A673 (cell line): ENCODE measurements at regions not wholly inside any gene's neighbourhood (a gene's known extent, or its start where the extent isn't known, plus 50 kb on each side); places are given as distances from the start of the nearest gene placed in this dataset.

ENCODE experiments used
- EZH2 ChIP-seq: fragments of 200-600 bp; sonication (generic); IDR thresholded peaks from 2 replicates; pipeline ENCODE4 v1.6.1; 2017; ENCODE audit warnings: borderline replicate concordance, low read depth, mild to moderate bottlenecking, mixed read lengths, antibody characterized with exemption, low read length; ENCODE audit not compliant: poor library complexity, severe bottlenecking
- TF ChIP-seq, protein P1 (sequence below): fragments of 300-800, 200-600 bp; sonication (generic); conservative IDR thresholded peaks from 2 replicates; pipeline ENCODE4 v1.5.1; 2017; ENCODE audit warnings: low read depth, mild to moderate bottlenecking, antibody characterized with exemption, low read length, moderate library complexity, mixed read lengths

DNA sequence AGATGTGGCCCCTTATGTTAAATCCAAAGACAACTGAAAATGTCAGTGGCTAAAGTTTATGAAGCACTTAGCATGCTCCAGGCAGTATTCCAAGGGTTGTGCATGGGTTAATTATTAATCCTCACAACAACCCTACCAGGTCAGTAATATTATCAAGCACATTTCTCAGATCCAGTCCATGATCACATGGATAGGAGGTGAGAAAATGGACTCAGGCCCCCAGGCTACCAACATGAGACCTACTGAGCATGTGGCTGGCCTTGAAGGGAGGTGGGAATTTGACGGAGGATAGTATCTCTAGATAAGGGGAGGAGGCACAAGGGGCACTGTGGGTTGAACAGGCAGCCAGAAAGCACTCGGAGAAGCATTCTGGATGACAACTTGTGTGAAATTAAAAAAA, 412.0 kb downstream of the MEIS1 start:
- TF ChIP-seq, protein P1, sequence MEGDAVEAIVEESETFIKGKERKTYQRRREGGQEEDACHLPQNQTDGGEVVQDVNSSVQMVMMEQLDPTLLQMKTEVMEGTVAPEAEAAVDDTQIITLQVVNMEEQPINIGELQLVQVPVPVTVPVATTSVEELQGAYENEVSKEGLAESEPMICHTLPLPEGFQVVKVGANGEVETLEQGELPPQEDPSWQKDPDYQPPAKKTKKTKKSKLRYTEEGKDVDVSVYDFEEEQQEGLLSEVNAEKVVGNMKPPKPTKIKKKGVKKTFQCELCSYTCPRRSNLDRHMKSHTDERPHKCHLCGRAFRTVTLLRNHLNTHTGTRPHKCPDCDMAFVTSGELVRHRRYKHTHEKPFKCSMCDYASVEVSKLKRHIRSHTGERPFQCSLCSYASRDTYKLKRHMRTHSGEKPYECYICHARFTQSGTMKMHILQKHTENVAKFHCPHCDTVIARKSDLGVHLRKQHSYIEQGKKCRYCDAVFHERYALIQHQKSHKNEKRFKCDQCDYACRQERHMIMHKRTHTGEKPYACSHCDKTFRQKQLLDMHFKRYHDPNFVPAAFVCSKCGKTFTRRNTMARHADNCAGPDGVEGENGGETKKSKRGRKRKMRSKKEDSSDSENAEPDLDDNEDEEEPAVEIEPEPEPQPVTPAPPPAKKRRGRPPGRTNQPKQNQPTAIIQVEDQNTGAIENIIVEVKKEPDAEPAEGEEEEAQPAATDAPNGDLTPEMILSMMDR, result no peak
- no peak for TF ChIP-seq EZH2
